Large intestine (tissue), 3 donors: ENCODE measurements at regions not wholly inside any gene's neighbourhood (a gene's known extent, or its start where the extent isn't known, plus 50 kb on each side); places are given as distances from the start of the nearest gene placed in this dataset.
"Not testable (repeated sequence)": the region's sequence is repeated elsewhere in the genome, so short reads cannot be mapped to it uniquely, and the experiment has no call there.

Source experiments
- DNase-seq, 2 donors: peaks; one replicate each; pipeline versions ENCODE4 v3.0.0 to v3.0.0-alpha.2; 2013
- H3K27ac ChIP-seq: one replicate; pipeline ENCODE4 v1.5.1; 2013; ENCODE audit warnings: low read length
- H3K27me3 ChIP-seq: 2 replicates; pipeline ENCODE4 v1.6.1; 2013; ENCODE audit warnings: low read length; ENCODE audit not compliant: control insufficient read depth, insufficient read depth
- H3K36me3 ChIP-seq: 2 replicates; pipeline ENCODE4 v1.6.1; 2013; ENCODE audit warnings: low read length; ENCODE audit not compliant: control insufficient read depth, insufficient read depth
- H3K4me1 ChIP-seq: one replicate; pipeline ENCODE4 v1.6.1; 2013; ENCODE audit warnings: low read length; ENCODE audit not compliant: control insufficient read depth, insufficient read depth
- H3K4me3 ChIP-seq: one replicate; pipeline ENCODE4 v1.5.1; 2013; ENCODE audit warnings: low read length
- H3K9me3 ChIP-seq: one replicate; pipeline ENCODE4 v1.6.1; 2013; ENCODE audit warnings: mild to moderate bottlenecking, low read depth, low read length, moderate library complexity; ENCODE audit not compliant: control insufficient read depth
- WGBS: methylation state at CpG from one replicate; pipeline ENCODE4 v1.1.5; 2013; ENCODE audit warnings: low lambda C conversion rate; ENCODE audit not compliant: insufficient coverage; 5-methylcytosine and 5-hydroxymethylcytosine counted together

- Histone ChIP-seq H3K4me1 (no peaks in the 10 kb centered on the region), H3K27ac (no peak overlapping the region)
- no CpG with 5 or more reads among the region's 2 CpGs for WGBS
These were observed 288.0 kb upstream of the TMTC4 start for GRCh38 chr13:100962585-100962984.

GRCh38 chr13:100961186-100961585, 286.6 kb upstream of the TMTC4 start:
- 100% methylated on average over 1 of the region's 7 CpGs for WGBS
- no peaks in the 10 kb centered on the region for H3K27me3 ChIP-seq
- no peaks in the 10 kb centered on the region for H3K4me1 ChIP-seq
- no peak for DNase-seq
- no peak overlapping the region for H3K27ac ChIP-seq
- H3K4me3 ChIP-seq: no peak overlapping the region
- no peaks in the 10 kb centered on the region for H3K9me3 ChIP-seq
- H3K36me3 ChIP-seq: no peaks in the 10 kb centered on the region

More at GRCh38 chr13:100962585-100962984, 288.0 kb upstream of the TMTC4 start:
- H3K9me3 ChIP-seq: no peaks in the 10 kb centered on the region
- no peak overlapping the region for H3K4me3 ChIP-seq
- DNase-seq: no peak
- no peaks in the 10 kb centered on the region for H3K36me3 ChIP-seq
- H3K27me3 ChIP-seq: no peaks in the 10 kb centered on the region

- WGBS: 100% methylated on average over 1 of the region's 5 CpGs
- no peaks in the 10 kb centered on the region for H3K27me3 ChIP-seq
- H3K4me3 ChIP-seq: no peak overlapping the region
- H3K4me1 ChIP-seq: no peaks in the 10 kb centered on the region
- no peak for DNase-seq
- no peaks in the 10 kb centered on the region for H3K9me3 ChIP-seq
- no peak overlapping the region for H3K27ac ChIP-seq
- no peaks in the 10 kb centered on the region for H3K36me3 ChIP-seq
These were observed 284.2 kb upstream of the TMTC4 start for GRCh38 chr13:100958831-100959230.

- no peaks in the 10 kb centered on the region for H3K4me1 ChIP-seq
- H3K27me3 ChIP-seq: no peaks in the 10 kb centered on the region
- no peak for DNase-seq
- H3K36me3 ChIP-seq: no peaks in the 10 kb centered on the region
- no peaks in the 10 kb centered on the region for H3K9me3 ChIP-seq
- no peak overlapping the region for H3K27ac ChIP-seq
- H3K4me3 ChIP-seq: no peak overlapping the region
- WGBS: 82% methylated on average over 2 of the region's 4 CpGs
These were observed 283.1 kb upstream of the TMTC4 start for GRCh38 chr13:100957741-100958140.

GRCh38 chr13:100954430-100955305, 280.1 kb upstream of the TMTC4 start:
- no peak for DNase-seq
- Histone ChIP-seq H3K36me3 (no peaks in the 10 kb centered on the region), H3K27ac (no peak overlapping the region), H3K27me3 (no peaks in the 10 kb centered on the region), H3K4me3 (no peak overlapping the region), H3K9me3 (no peaks in the 10 kb centered on the region), H3K4me1 (no peaks in the 10 kb centered on the region)
- WGBS: 97% methylated on average over 6 of the region's 9 CpGs

GRCh38 chr13:100951016-100951415, 276.4 kb upstream of the TMTC4 start:
- H3K4me3 ChIP-seq: no peak overlapping the region
- WGBS: no CpG with 5 or more reads among the region's 4 CpGs
- no peaks in the 10 kb centered on the region for H3K27me3 ChIP-seq
- no peak overlapping the region for H3K27ac ChIP-seq
- no peaks in the 10 kb centered on the region for H3K4me1 ChIP-seq
- no peaks in the 10 kb centered on the region for H3K36me3 ChIP-seq
- no peaks in the 10 kb centered on the region for H3K9me3 ChIP-seq
- no peak for DNase-seq

- not testable (repeated sequence) for H3K9me3 ChIP-seq, H3K4me1 ChIP-seq, H3K27ac ChIP-seq, H3K36me3 ChIP-seq, DNase-seq, H3K4me3 ChIP-seq, H3K27me3 ChIP-seq
- WGBS: no CpG with 5 or more reads among the region's 3 CpGs
These were observed 274.3 kb upstream of the TMTC4 start for GRCh38 chr13:100948937-100949336.

- no peak overlapping the region for H3K27ac ChIP-seq
- no peak overlapping the region for H3K4me3 ChIP-seq
- WGBS: no CpG with 5 or more reads among the region's 4 CpGs
- no peaks in the 10 kb centered on the region for H3K27me3 ChIP-seq
- H3K4me1 ChIP-seq: no peaks in the 10 kb centered on the region
- no peak for DNase-seq
- H3K9me3 ChIP-seq: no peaks in the 10 kb centered on the region
- H3K36me3 ChIP-seq: no peaks in the 10 kb centered on the region
These were observed 272.0 kb upstream of the TMTC4 start for GRCh38 chr13:100946588-100946987.

GRCh38 chr13:100944791-100945345, 270.3 kb upstream of the TMTC4 start:
- no peak for DNase-seq
- 100% methylated on average over 1 of the region's 5 CpGs for WGBS
- Histone ChIP-seq H3K36me3 (no peaks in the 10 kb centered on the region), H3K4me3 (no peak overlapping the region), H3K27ac (no peak overlapping the region), H3K27me3 (no peaks in the 10 kb centered on the region), H3K9me3 (no peaks in the 10 kb centered on the region), H3K4me1 (no peaks in the 10 kb centered on the region)

GRCh38 chr13:100942742-100943141, 268.1 kb upstream of the TMTC4 start:
- Histone ChIP-seq H3K9me3 (no peaks in the 10 kb centered on the region), H3K4me1 (no peaks in the 10 kb centered on the region), H3K4me3 (no peak overlapping the region), H3K27me3 (no peaks in the 10 kb centered on the region), H3K36me3 (no peaks in the 10 kb centered on the region), H3K27ac (no peak overlapping the region)
- no peak for DNase-seq
- no CpG with 5 or more reads among the region's 1 CpG for WGBS
